Sigmoid colon (tissue), 4 donors: ENCODE measurements at regions not wholly inside any gene's neighbourhood (a gene's known extent, or its start where the extent isn't known, plus 50 kb on each side); places are given as distances from the start of the nearest gene placed in this dataset.

Experiments
- EP300 ChIP-seq, 4 donors: sonication (generic); formaldehyde crosslinking; IDR thresholded peaks; one replicate each; pipeline ENCODE4 v1.6.1; 2017; ENCODE audit warnings: antibody characterized with exemption in 4 of 4
- POLR2A ChIP-seq, 2 donors: fragments of 450-650 bp; IDR thresholded peaks; one replicate each; pipeline ENCODE4 v1.6.1; 2016; ENCODE audit warnings: antibody characterized with exemption in 2 of 2, mild to moderate bottlenecking in 2 of 2, moderate library complexity in 2 of 2
- TF ChIP-seq, protein P1 (sequence below), 4 experiments: fragments of 450-650 bp in 3 of 4; fragments of 200-600 bp in 1 of 4; IDR thresholded peaks; one replicate each; pipeline ENCODE4 v1.5.1; 2016 to 2019; ENCODE audit warnings: antibody characterized with exemption in 4 of 4, mild to moderate bottlenecking in 3 of 4, moderate library complexity in 2 of 4

- TF ChIP-seq POLR2A (IDR thresholded peaks at IDR 0.05) (no peak), EP300 (IDR thresholded peaks at IDR 0.05) (no peak)
- TF ChIP-seq, protein P1, sequence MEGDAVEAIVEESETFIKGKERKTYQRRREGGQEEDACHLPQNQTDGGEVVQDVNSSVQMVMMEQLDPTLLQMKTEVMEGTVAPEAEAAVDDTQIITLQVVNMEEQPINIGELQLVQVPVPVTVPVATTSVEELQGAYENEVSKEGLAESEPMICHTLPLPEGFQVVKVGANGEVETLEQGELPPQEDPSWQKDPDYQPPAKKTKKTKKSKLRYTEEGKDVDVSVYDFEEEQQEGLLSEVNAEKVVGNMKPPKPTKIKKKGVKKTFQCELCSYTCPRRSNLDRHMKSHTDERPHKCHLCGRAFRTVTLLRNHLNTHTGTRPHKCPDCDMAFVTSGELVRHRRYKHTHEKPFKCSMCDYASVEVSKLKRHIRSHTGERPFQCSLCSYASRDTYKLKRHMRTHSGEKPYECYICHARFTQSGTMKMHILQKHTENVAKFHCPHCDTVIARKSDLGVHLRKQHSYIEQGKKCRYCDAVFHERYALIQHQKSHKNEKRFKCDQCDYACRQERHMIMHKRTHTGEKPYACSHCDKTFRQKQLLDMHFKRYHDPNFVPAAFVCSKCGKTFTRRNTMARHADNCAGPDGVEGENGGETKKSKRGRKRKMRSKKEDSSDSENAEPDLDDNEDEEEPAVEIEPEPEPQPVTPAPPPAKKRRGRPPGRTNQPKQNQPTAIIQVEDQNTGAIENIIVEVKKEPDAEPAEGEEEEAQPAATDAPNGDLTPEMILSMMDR (IDR thresholded peaks at IDR 0.05): peak in 1 of 4 experiments; percentile 29
Observed at GRCh38 chr3:147119989-147120388, 286.4 kb downstream of the ZIC4 start.
